Neural cell (in vitro differentiated cells): ENCODE measurements at regions not wholly inside any gene's neighbourhood (a gene's known extent, or its start where the extent isn't known, plus 50 kb on each side); places are given as distances from the start of the nearest gene placed in this dataset.
"Not testable (repeated sequence)": the region's sequence is repeated elsewhere in the genome, so short reads cannot be mapped to it uniquely, and the experiment has no call there.

Experiments
- H2AFZ ChIP-seq: fragments of 200-600, 300-800 bp; sonication (generic), shearing (Covaris generic); 2 replicates; pipeline ENCODE4 v1.6.0; 2014; ENCODE audit warnings: low read depth, mild to moderate bottlenecking, antibody characterized with exemption, low read length, moderate library complexity
- H3F3A ChIP-seq: fragments of 200-600 bp; shearing (Covaris generic); 2 replicates; pipeline ENCODE4 v1.6.1; 2016; ENCODE audit warnings: mild to moderate bottlenecking, moderate library complexity, mixed read lengths, antibody characterized with exemption, low read length; ENCODE audit not compliant: insufficient read depth, poor library complexity, severe bottlenecking
- H3K27ac ChIP-seq: fragments of 200-600, 300-800 bp; sonication (generic), shearing (Covaris generic); 2 replicates; pipeline ENCODE4 v1.5.1; 2014; ENCODE audit warnings: mild to moderate bottlenecking, low read length, moderate library complexity
- H3K27me3 ChIP-seq: fragments of 300-800, 200-600 bp; sonication (generic), shearing (Covaris generic); 2 replicates; pipeline ENCODE4 v1.6.0; 2014; ENCODE audit warnings: mild to moderate bottlenecking, low read depth, low read length, moderate library complexity; ENCODE audit not compliant: insufficient read depth
- H3K36me3 ChIP-seq: fragments of 300-800, 200-600 bp; sonication (generic), shearing (Covaris generic); 2 replicates; pipeline ENCODE4 v1.5.1; 2014; ENCODE audit warnings: mild to moderate bottlenecking, antibody characterized with exemption, low read length, moderate library complexity; ENCODE audit not compliant: insufficient read depth
- H3K4me2 ChIP-seq: fragments of 300-800, 200-600 bp; sonication (generic), shearing (Covaris generic); 2 replicates; pipeline ENCODE4 v1.6.0; 2014; ENCODE audit warnings: mild to moderate bottlenecking, low read length
- H3K4me3 ChIP-seq: fragments of 300-800, 200-600 bp; sonication (generic), shearing (Covaris generic); 2 replicates; pipeline ENCODE4 v1.5.1; 2014; ENCODE audit warnings: mild to moderate bottlenecking, low read length, moderate library complexity
- H3K79me2 ChIP-seq: fragments of 200-600 bp; shearing (Covaris generic); replicated peaks from 2 replicates; pipeline ENCODE4 v1.6.0; 2014; ENCODE audit warnings: mild to moderate bottlenecking, low read length, moderate library complexity; ENCODE audit not compliant: insufficient read depth
- H3K9ac ChIP-seq: fragments of 300-800, 200-600 bp; sonication (generic), shearing (Covaris generic); 2 replicates; pipeline ENCODE4 v1.6.1; 2016; ENCODE audit warnings: mild to moderate bottlenecking, low read length, mixed read lengths
- H3K9me2 ChIP-seq: fragments of 200-600 bp; shearing (Covaris generic); 2 replicates; pipeline ENCODE4 v1.6.1; 2016; ENCODE audit warnings: mild to moderate bottlenecking, low read length, mixed read lengths; ENCODE audit not compliant: insufficient read depth
- H3K9me3 ChIP-seq: fragments of 200-600, 300-800 bp; sonication (generic), shearing (Covaris generic); 2 replicates; pipeline ENCODE4 v1.6.1; 2016; ENCODE audit warnings: mild to moderate bottlenecking, mixed run types, low read length, moderate library complexity, mixed read lengths
- H4K20me1 ChIP-seq: fragments of 200-600 bp; shearing (Covaris generic); 2 replicates; pipeline ENCODE4 v1.6.1; 2016; ENCODE audit warnings: mild to moderate bottlenecking, mixed run types; ENCODE audit not compliant: insufficient read depth
- CTCF ChIP-seq: fragments of 450-650 bp; IDR thresholded peaks from 2 replicates; pipeline ENCODE4 v1.5.1; 2014; ENCODE audit warnings: antibody characterized with exemption, mild to moderate bottlenecking, moderate library complexity; ENCODE audit not compliant: poor library complexity, severe bottlenecking
- EP300 ChIP-seq: fragments of 450-650 bp; conservative IDR thresholded peaks from 2 replicates; pipeline ENCODE4 v1.6.1; 2014; ENCODE audit warnings: antibody characterized with exemption, mild to moderate bottlenecking, moderate library complexity; ENCODE audit not compliant: poor library complexity, severe bottlenecking
- EZH2 ChIP-seq: fragments of 200-600, 300-800 bp; shearing (Covaris generic), sonication (generic); IDR thresholded peaks from 2 replicates; pipeline ENCODE4 v1.6.1; 2014; ENCODE audit warnings: antibody characterized with exemption, low read length, borderline replicate concordance, mild to moderate bottlenecking; ENCODE audit not compliant: insufficient read depth, poor library complexity, severe bottlenecking
- MXI1 ChIP-seq: fragments of 450-650 bp; conservative IDR thresholded peaks from 2 replicates; pipeline ENCODE4 v1.6.1; 2014; ENCODE audit warnings: antibody characterized with exemption, mild to moderate bottlenecking; ENCODE audit not compliant: poor library complexity, severe bottlenecking
- POLR2AphosphoS5 ChIP-seq: IDR thresholded peaks from 2 replicates; pipeline ENCODE4 v1.6.1; 2012
- RAD21 ChIP-seq: fragments of 450-650 bp; conservative IDR thresholded peaks from 2 replicates; pipeline ENCODE4 v1.6.1; 2014; ENCODE audit warnings: antibody characterized with exemption, mild to moderate bottlenecking, moderate library complexity
- REST ChIP-seq: IDR thresholded peaks from 2 replicates; pipeline ENCODE4 v1.6.1; 2012; ENCODE audit warnings: borderline replicate concordance
- SMC3 ChIP-seq: fragments of 450-650 bp; conservative IDR thresholded peaks from 2 replicates; pipeline ENCODE4 v1.6.1; 2014; ENCODE audit warnings: antibody characterized with exemption, mild to moderate bottlenecking, moderate library complexity; ENCODE audit not compliant: poor library complexity
- TAF1 ChIP-seq: IDR thresholded peaks from 2 replicates; pipeline ENCODE4 v1.6.1; 2012; ENCODE audit warnings: low read depth

GRCh38 chr7:66443946-66444345, 184.7 kb upstream of the KCTD7 start:
- Histone ChIP-seq H4K20me1 (no peaks in the 10 kb centered on the region), H2AFZ (no peak overlapping the region), H3K36me3 (no peaks in the 10 kb centered on the region), H3F3A (no peaks in the 10 kb centered on the region), H3K4me3 (no peak overlapping the region), H3K27me3 (no peaks in the 10 kb centered on the region), H3K9me2 (no peaks in the 10 kb centered on the region), H3K9me3 (no peaks in the 10 kb centered on the region), H3K27ac (no peak overlapping the region), H3K4me2 (no peak overlapping the region), H3K9ac (no peak overlapping the region), H3K79me2 (no peaks in the 10 kb centered on the region)
- TF ChIP-seq EZH2: no peak
- no peak for TF ChIP-seq POLR2AphosphoS5
- no peak for TF ChIP-seq CTCF
- no peak for TF ChIP-seq EP300
- TF ChIP-seq SMC3: no peak
- TF ChIP-seq REST: no peak
- no peak for TF ChIP-seq MXI1
- no peak for TF ChIP-seq RAD21
- TF ChIP-seq TAF1: no peak

GRCh38 chr7:66447007-66447406, 181.7 kb upstream of the KCTD7 start:
- not testable (repeated sequence) for H3F3A ChIP-seq, H3K9ac ChIP-seq, H3K27ac ChIP-seq, H3K9me2 ChIP-seq, H3K79me2 ChIP-seq, H3K4me2 ChIP-seq, H3K36me3 ChIP-seq, H2AFZ ChIP-seq, H3K9me3 ChIP-seq, H4K20me1 ChIP-seq, H3K4me3 ChIP-seq, H3K27me3 ChIP-seq

GRCh38 chr7:66450814-66451213, 177.9 kb upstream of the KCTD7 start:
- H3K9ac ChIP-seq, H3K9me2 ChIP-seq, H3K79me2 ChIP-seq: not testable (repeated sequence)

GRCh38 chr7:66451713-66452112, 177.0 kb upstream of the KCTD7 start:
- not testable (repeated sequence) for H3K9me3 ChIP-seq, H2AFZ ChIP-seq, H4K20me1 ChIP-seq, H3K27me3 ChIP-seq, H3K4me3 ChIP-seq, H3K4me2 ChIP-seq, H3K9me2 ChIP-seq, H3K79me2 ChIP-seq, H3F3A ChIP-seq, H3K27ac ChIP-seq, H3K9ac ChIP-seq, H3K36me3 ChIP-seq

More at GRCh38 chr7:66450814-66451213, 177.9 kb upstream of the KCTD7 start:
- not testable (repeated sequence) for H4K20me1 ChIP-seq, H3K27me3 ChIP-seq, H3K36me3 ChIP-seq, H3K4me2 ChIP-seq, H2AFZ ChIP-seq, H3K4me3 ChIP-seq, H3K9me3 ChIP-seq, H3F3A ChIP-seq, H3K27ac ChIP-seq
